ENCODE measurements at regions not wholly inside any gene's neighbourhood (a gene's known extent, or its start where the extent isn't known, plus 50 kb on each side); places are given as distances from the start of the nearest gene placed in this dataset.

GRCh38 chr21:37967036-37967435, 50.8 kb upstream of the KCNJ6 start:
- DNase-seq (ENCODE audit: low read depth in 2 of 2) = no peak

- DNase-seq (ENCODE audit: low read depth in 2 of 2) = no peak
Observed at GRCh38 chr21:37968744-37969143, 52.5 kb upstream of the KCNJ6 start.

- DNase-seq (ENCODE audit: low read depth in 2 of 2) = no peak
Observed at GRCh38 chr21:37970548-37970947, 54.3 kb upstream of the KCNJ6 start.

- DNase-seq (ENCODE audit: low read depth in 2 of 2) = no peak
Observed at GRCh38 chr21:37971390-37971950, 55.2 kb upstream of the KCNJ6 start.

- peak in 1 of 2 experiments; percentile 12 for DNase-seq (ENCODE audit: low read depth in 2 of 2)
Observed at GRCh38 chr21:37974081-37974480, 57.8 kb upstream of the KCNJ6 start.

- DNase-seq (ENCODE audit: low read depth in 2 of 2) = no peak
Observed at GRCh38 chr21:37982496-37983318, 66.5 kb upstream of the KCNJ6 start.

- peak; percentile 4 to 6 for DNase-seq (ENCODE audit: low read depth in 2 of 2)
Observed at GRCh38 chr21:37983336-37984095, 67.3 kb upstream of the KCNJ6 start.

GRCh38 chr21:37984416-37984815, 68.2 kb upstream of the KCNJ6 start:
- DNase-seq (ENCODE audit: low read depth in 2 of 2) = no peak

GRCh38 chr21:37986000-37986399, 69.7 kb upstream of the KCNJ6 start:
- DNase-seq (ENCODE audit: low read depth in 2 of 2) = no peak

GRCh38 chr21:37986751-37987399, 70.6 kb upstream of the KCNJ6 start:
- no peak for DNase-seq (ENCODE audit: low read depth in 2 of 2)

- no peak for DNase-seq (ENCODE audit: low read depth in 2 of 2)
Observed at GRCh38 chr21:37987668-37988067, 71.4 kb upstream of the KCNJ6 start.

- no peak for DNase-seq (ENCODE audit: low read depth in 2 of 2)
Observed at GRCh38 chr21:37993071-37993470, 76.8 kb upstream of the KCNJ6 start.

- DNase-seq (ENCODE audit: low read depth in 2 of 2) = no peak
Observed at GRCh38 chr21:37994211-37994610, 78.0 kb upstream of the KCNJ6 start.

GRCh38 chr21:38012672-38013071, 96.4 kb upstream of the KCNJ6 start:
- DNase-seq (ENCODE audit: low read depth in 2 of 2) = no peak

GRCh38 chr21:38013741-38014140, 97.5 kb upstream of the KCNJ6 start:
- no peak for DNase-seq (ENCODE audit: low read depth in 2 of 2)

- no peak for DNase-seq (ENCODE audit: low read depth in 2 of 2)
Observed at GRCh38 chr21:38014298-38014697, 98.0 kb upstream of the KCNJ6 start.

- DNase-seq (ENCODE audit: low read depth in 2 of 2) = peak; percentile 24 to 25
Observed at GRCh38 chr21:38027901-38028498, 111.7 kb upstream of the KCNJ6 start.

- DNase-seq (ENCODE audit: low read depth in 2 of 2) = no peak
Observed at GRCh38 chr21:38032082-38032801, 116.0 kb upstream of the KCNJ6 start.

- DNase-seq (ENCODE audit: low read depth in 2 of 2) = no peak
Observed at GRCh38 chr21:38036016-38036415, 119.8 kb upstream of the KCNJ6 start.

GRCh38 chr21:38037416-38037815, 121.2 kb upstream of the KCNJ6 start:
- peak; percentile 10 to 11 for DNase-seq (ENCODE audit: low read depth in 2 of 2)

- no peak for DNase-seq (ENCODE audit: low read depth in 2 of 2)
Observed at GRCh38 chr21:38039369-38039768, 123.1 kb upstream of the KCNJ6 start.

All from fibroblast of skin of left quadriceps (primary cell).